ENCODE measurements at regions not wholly inside any gene's neighbourhood (a gene's known extent, or its start where the extent isn't known, plus 50 kb on each side); places are given as distances from the start of the nearest gene placed in this dataset.

DNA sequence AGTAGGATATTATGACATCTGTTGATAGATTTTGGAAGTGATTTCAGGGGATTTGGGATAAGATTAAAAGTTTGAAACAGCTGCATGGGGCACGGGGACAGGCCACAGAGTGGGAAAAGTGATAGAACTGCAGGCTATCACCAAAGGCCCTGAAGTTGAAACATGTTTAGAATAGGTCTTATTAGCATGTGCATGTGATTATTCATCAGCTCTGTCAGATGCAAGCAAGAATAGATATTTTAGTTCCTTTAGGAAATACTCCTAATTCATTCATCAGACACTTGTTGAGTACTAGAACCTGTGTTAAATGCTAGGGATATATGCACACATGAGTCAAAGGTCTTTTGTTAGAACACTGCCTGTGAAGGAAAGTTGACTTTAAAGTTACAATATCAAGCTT, 261.2 kb upstream of the MAN1A1 start:
- POLR2A ChIA-PET, result no interaction called here
- H3K36me3 ChIP-seq (ENCODE audit: control insufficient read depth, insufficient read depth, low read length), result no peaks in the 10 kb centered on the region
- TF ChIP-seq, protein P1, sequence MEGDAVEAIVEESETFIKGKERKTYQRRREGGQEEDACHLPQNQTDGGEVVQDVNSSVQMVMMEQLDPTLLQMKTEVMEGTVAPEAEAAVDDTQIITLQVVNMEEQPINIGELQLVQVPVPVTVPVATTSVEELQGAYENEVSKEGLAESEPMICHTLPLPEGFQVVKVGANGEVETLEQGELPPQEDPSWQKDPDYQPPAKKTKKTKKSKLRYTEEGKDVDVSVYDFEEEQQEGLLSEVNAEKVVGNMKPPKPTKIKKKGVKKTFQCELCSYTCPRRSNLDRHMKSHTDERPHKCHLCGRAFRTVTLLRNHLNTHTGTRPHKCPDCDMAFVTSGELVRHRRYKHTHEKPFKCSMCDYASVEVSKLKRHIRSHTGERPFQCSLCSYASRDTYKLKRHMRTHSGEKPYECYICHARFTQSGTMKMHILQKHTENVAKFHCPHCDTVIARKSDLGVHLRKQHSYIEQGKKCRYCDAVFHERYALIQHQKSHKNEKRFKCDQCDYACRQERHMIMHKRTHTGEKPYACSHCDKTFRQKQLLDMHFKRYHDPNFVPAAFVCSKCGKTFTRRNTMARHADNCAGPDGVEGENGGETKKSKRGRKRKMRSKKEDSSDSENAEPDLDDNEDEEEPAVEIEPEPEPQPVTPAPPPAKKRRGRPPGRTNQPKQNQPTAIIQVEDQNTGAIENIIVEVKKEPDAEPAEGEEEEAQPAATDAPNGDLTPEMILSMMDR (IDR thresholded peaks at IDR 0.05; ENCODE audit: insufficient read depth, low read depth, low read length), result no peak
- H3K4me3 ChIP-seq (ENCODE audit: low read depth, low read length), result no peak overlapping the region
- H3K27me3 ChIP-seq (ENCODE audit: control insufficient read depth, insufficient read depth, low read length), result no peaks in the 10 kb centered on the region
- DNase-seq (ENCODE audit: low read depth), result no peak
- CTCF ChIA-PET, result interaction anchor here (1.3 kb wide), 1 partner anchor 12 kb away, joined by 5 read pairs; no protein-coding TSS in a partner anchor

DNA sequence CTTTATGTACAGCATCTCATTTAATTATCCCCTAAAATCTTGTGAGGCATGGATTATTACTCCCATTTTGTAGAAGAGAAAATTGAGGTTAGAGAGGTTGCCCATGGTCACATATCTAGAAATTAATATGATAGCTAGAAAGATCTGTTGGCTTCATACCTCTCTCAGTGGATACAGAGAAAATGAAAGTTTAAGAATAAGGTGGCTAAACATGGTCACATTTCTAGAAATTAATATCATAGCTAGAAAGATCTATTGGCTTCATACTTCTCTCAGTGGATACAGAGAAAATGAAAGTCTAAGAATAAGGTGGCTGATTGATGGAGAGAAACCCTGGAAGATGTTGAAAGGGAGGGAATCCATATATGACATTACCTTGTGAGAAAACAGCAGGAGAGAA, 260.7 kb upstream of the MAN1A1 start:
- TF ChIP-seq, protein P1 (IDR thresholded peaks at IDR 0.05; ENCODE audit: insufficient read depth, low read depth, low read length), result no peak
- no peaks in the 10 kb centered on the region for H3K27me3 ChIP-seq (ENCODE audit: control insufficient read depth, insufficient read depth, low read length)
- ChIA-PET CTCF (interaction anchor here (1.3 kb wide), 1 partner anchor 12 kb away, joined by 5 read pairs; no protein-coding TSS in a partner anchor), POLR2A (no interaction called here)
- no peak for DNase-seq (ENCODE audit: low read depth)
- H3K36me3 ChIP-seq (ENCODE audit: control insufficient read depth, insufficient read depth, low read length), result no peaks in the 10 kb centered on the region
- H3K4me3 ChIP-seq (ENCODE audit: low read depth, low read length), result no peak overlapping the region

GRCh38 chr6:119609865-119610264, 260.3 kb upstream of the MAN1A1 start:
- Histone ChIP-seq H3K4me3 (ENCODE audit: low read depth, low read length) (no peak overlapping the region), H3K27me3 (ENCODE audit: control insufficient read depth, insufficient read depth, low read length) (no peaks in the 10 kb centered on the region), H3K36me3 (ENCODE audit: control insufficient read depth, insufficient read depth, low read length) (no peaks in the 10 kb centered on the region)
- ChIA-PET POLR2A (no interaction called here), CTCF (no interaction called here)
- TF ChIP-seq, protein P1 (IDR thresholded peaks at IDR 0.05; ENCODE audit: insufficient read depth, low read depth, low read length), result no peak
- DNase-seq (ENCODE audit: low read depth), result no peak

- H3K4me3 ChIP-seq (ENCODE audit: low read depth, low read length), result no peak overlapping the region
- ChIA-PET CTCF (no interaction called here), POLR2A (no interaction called here)
- no peak for DNase-seq (ENCODE audit: low read depth)
- no peaks in the 10 kb centered on the region for H3K36me3 ChIP-seq (ENCODE audit: control insufficient read depth, insufficient read depth, low read length)
- H3K27me3 ChIP-seq (ENCODE audit: control insufficient read depth, insufficient read depth, low read length), result no peaks in the 10 kb centered on the region
- TF ChIP-seq, protein P1 (IDR thresholded peaks at IDR 0.05; ENCODE audit: insufficient read depth, low read depth, low read length), result no peak
Observed at GRCh38 chr6:119608994-119609393, 259.4 kb upstream of the MAN1A1 start.

DNA sequence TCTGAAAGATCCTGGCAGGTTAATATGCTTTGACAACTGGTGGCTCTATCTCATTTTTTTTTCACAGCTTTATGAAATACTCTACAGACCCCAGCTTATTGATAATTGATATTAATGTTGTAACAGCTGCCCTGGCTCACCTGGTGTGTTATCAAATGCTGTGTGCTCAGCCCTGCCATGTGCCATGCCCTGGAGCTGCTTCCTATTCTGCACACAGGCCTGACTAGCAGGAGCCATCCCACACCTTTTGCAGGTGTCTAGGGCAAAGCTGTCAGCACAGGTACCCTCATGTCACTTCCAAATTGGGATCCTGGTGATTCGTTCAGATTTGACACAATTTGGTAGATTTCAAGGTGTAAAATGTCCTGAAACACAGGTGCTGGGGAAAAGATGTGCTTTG, 254.6 kb upstream of the MAN1A1 start:
- TF ChIP-seq, protein P1 (IDR thresholded peaks at IDR 0.05; ENCODE audit: insufficient read depth, low read depth, low read length), result no peak
- Histone ChIP-seq H3K4me3 (ENCODE audit: low read depth, low read length) (no peak overlapping the region), H3K27me3 (ENCODE audit: control insufficient read depth, insufficient read depth, low read length) (no peaks in the 10 kb centered on the region), H3K36me3 (ENCODE audit: control insufficient read depth, insufficient read depth, low read length) (no peaks in the 10 kb centered on the region)
- ChIA-PET POLR2A (interaction anchor here (0.6 kb wide), 1 partner anchor 104 kb away, joined by 4 read pairs; no protein-coding TSS in a partner anchor), CTCF (interaction anchor here (0.6 kb wide), 1 partner anchor 15 kb away, joined by 3 read pairs; no protein-coding TSS in a partner anchor)
- DNase-seq (ENCODE audit: low read depth), result no peak
